Activated CD8-positive, alpha-beta memory T cell treated with anti-CD3 and anti-CD28 coated beads for 36 hours (primary cell): ENCODE measurements at regions not wholly inside any gene's neighbourhood (a gene's known extent, or its start where the extent isn't known, plus 50 kb on each side); places are given as distances from the start of the nearest gene placed in this dataset.

Source experiments
- CTCF ChIA-PET: fragments of 350-600 bp; sonication (Branson Sonifier 250); formaldehyde crosslinking; loops from one replicate; lab custom pipeline; 2021; ENCODE audit warnings: antibody characterized with exemption; lab: Charles Lee
- POLR2A ChIA-PET: fragments of 350-600 bp; sonication (Branson Sonifier 250); formaldehyde crosslinking; loops from one replicate; lab custom pipeline; 2021; ENCODE audit warnings: antibody characterized with exemption; lab: Charles Lee

GRCh38 chr10:133008736-133009135, 66.4 kb upstream of the CFAP46 start:
- ChIA-PET CTCF (no interaction called here), POLR2A (no interaction called here)

GRCh38 chr10:133008196-133008595, 65.8 kb upstream of the CFAP46 start:
- CTCF ChIA-PET: no interaction called here
- POLR2A ChIA-PET: no interaction called here

- CTCF ChIA-PET: no interaction called here
- POLR2A ChIA-PET: no interaction called here
Measured at GRCh38 chr10:133007360-133007858, 65.0 kb upstream of the CFAP46 start.

GRCh38 chr10:133006806-133007205, 64.4 kb upstream of the CFAP46 start:
- ChIA-PET POLR2A (no interaction called here), CTCF (no interaction called here)

GRCh38 chr10:133006202-133006601, 63.8 kb upstream of the CFAP46 start:
- POLR2A ChIA-PET: no interaction called here
- CTCF ChIA-PET: no interaction called here

GRCh38 chr10:133004478-133004877, 62.1 kb upstream of the CFAP46 start:
- CTCF ChIA-PET: no interaction called here
- POLR2A ChIA-PET: no interaction called here

GRCh38 chr10:133003188-133003587, 60.8 kb upstream of the CFAP46 start:
- CTCF ChIA-PET: no interaction called here
- POLR2A ChIA-PET: no interaction called here

- POLR2A ChIA-PET: no interaction called here
Measured at GRCh38 chr10:133002685-133003084, 60.3 kb upstream of the CFAP46 start.

GRCh38 chr10:133001114-133001513, 58.7 kb upstream of the CFAP46 start:
- POLR2A ChIA-PET: no interaction called here
- CTCF ChIA-PET: no interaction called here

More at GRCh38 chr10:133002685-133003084, 60.3 kb upstream of the CFAP46 start:
- CTCF ChIA-PET: no interaction called here

- ChIA-PET POLR2A (no interaction called here), CTCF (no interaction called here)
Measured at GRCh38 chr10:133000648-133001047, 58.3 kb upstream of the CFAP46 start.

- ChIA-PET POLR2A (no interaction called here), CTCF (no interaction called here)
Measured at GRCh38 chr10:132997517-132998265, 55.3 kb upstream of the CFAP46 start.

GRCh38 chr10:132996603-132997343, 54.4 kb upstream of the CFAP46 start:
- ChIA-PET POLR2A (no interaction called here), CTCF (no interaction called here)

- ChIA-PET POLR2A (no interaction called here), CTCF (no interaction called here)
Measured at GRCh38 chr10:132995909-132996602, 53.7 kb upstream of the CFAP46 start.

GRCh38 chr10:132994811-132995210, 52.4 kb upstream of the CFAP46 start:
- POLR2A ChIA-PET: interaction anchor here (0.6 kb wide), 1 partner anchor 379 kb away, joined by 3 read pairs; no protein-coding TSS in a partner anchor
- CTCF ChIA-PET: no interaction called here

GRCh38 chr10:132994185-132994796, 51.9 kb upstream of the CFAP46 start:
- CTCF ChIA-PET: no interaction called here

GRCh38 chr10:132993271-132994184, 51.2 kb upstream of the CFAP46 start:
- POLR2A ChIA-PET: no interaction called here
- CTCF ChIA-PET: no interaction called here

More at GRCh38 chr10:132994185-132994796, 51.9 kb upstream of the CFAP46 start:
- POLR2A ChIA-PET: interaction anchor here (0.6 kb wide), 1 partner anchor 378 kb away, joined by 3 read pairs; no protein-coding TSS in a partner anchor

GRCh38 chr10:132992433-132993215, 50.3 kb upstream of the CFAP46 start:
- POLR2A ChIA-PET: no interaction called here
- CTCF ChIA-PET: no interaction called here
